ENCODE measurements at regions not wholly inside any gene's neighbourhood (a gene's known extent, or its start where the extent isn't known, plus 50 kb on each side); places are given as distances from the start of the nearest gene placed in this dataset.

DNA sequence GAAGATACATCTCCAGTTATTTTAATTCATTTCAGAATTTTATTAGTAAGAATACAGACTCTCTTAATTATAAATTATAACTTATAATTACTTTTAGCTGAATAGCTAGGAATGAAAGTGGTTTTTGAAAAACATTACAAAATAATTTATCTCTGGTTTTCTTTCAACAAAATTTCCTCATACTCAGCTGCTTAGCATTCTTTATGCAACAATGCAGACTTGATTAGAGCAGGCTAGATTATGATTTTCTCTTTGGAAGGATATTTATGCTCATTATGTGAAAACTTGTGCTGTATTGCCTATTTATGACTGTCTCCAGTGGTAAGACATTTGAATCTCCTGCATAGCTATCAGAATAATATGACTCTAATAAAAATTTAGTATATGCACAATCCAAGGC, 2023.7 kb downstream of the C4orf33 start:
- TF ChIP-seq, protein P1, sequence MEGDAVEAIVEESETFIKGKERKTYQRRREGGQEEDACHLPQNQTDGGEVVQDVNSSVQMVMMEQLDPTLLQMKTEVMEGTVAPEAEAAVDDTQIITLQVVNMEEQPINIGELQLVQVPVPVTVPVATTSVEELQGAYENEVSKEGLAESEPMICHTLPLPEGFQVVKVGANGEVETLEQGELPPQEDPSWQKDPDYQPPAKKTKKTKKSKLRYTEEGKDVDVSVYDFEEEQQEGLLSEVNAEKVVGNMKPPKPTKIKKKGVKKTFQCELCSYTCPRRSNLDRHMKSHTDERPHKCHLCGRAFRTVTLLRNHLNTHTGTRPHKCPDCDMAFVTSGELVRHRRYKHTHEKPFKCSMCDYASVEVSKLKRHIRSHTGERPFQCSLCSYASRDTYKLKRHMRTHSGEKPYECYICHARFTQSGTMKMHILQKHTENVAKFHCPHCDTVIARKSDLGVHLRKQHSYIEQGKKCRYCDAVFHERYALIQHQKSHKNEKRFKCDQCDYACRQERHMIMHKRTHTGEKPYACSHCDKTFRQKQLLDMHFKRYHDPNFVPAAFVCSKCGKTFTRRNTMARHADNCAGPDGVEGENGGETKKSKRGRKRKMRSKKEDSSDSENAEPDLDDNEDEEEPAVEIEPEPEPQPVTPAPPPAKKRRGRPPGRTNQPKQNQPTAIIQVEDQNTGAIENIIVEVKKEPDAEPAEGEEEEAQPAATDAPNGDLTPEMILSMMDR (IDR thresholded peaks at IDR 0.05; ENCODE audit: borderline replicate concordance, extremely low read depth, low read length, poor library complexity, severe bottlenecking) = no peak
- no peak for TF ChIP-seq EZH2 (IDR thresholded peaks at IDR 0.05; ENCODE audit: borderline replicate concordance, low read depth, low read length, severe bottlenecking)

Data from DND-41 (cell line).